Naive B cell (primary cell): ENCODE measurements at regions not wholly inside any gene's neighbourhood (a gene's known extent, or its start where the extent isn't known, plus 50 kb on each side); places are given as distances from the start of the nearest gene placed in this dataset.

Experiments
- ATAC-seq, 2 donors: fragments of 150-1000 bp; cut with Tn5 transposase; 2 replicates each; pipeline ENCODE4 v1.10.0; 2021; ENCODE audit warnings: low read depth in 2 of 2, mild to moderate bottlenecking in 2 of 2, moderate library complexity in 2 of 2
- DNase-seq: peaks from one replicate; pipeline ENCODE4 v3.0.0; 2022
- H3K27ac Mint-ChIP-seq, 6 donors: one replicate each; pipeline ENCODE4 v1.8.0; 2020 to 2022; ENCODE audit warnings: mild to moderate bottlenecking in 6 of 6, mixed read lengths in 6 of 6, moderate library complexity in 5 of 6, inconsistent platforms in 2 of 6
- H3K27me3 Mint-ChIP-seq, 3 donors: one replicate each; pipeline ENCODE4 v1.8.0; 2021 to 2022; ENCODE audit warnings: mixed read lengths in 3 of 3, mild to moderate bottlenecking in 1 of 3
- H3K36me3 Mint-ChIP-seq, 2 donors: one replicate each; pipeline ENCODE4 v1.8.0; 2020 to 2022; ENCODE audit warnings: mixed read lengths in 2 of 2, inconsistent platforms in 1 of 2, mild to moderate bottlenecking in 1 of 2
- H3K4me1 Mint-ChIP-seq, 3 donors: one replicate each; pipeline ENCODE4 v1.8.0; 2020 to 2022; ENCODE audit warnings: mixed read lengths in 3 of 3, inconsistent platforms in 1 of 3, mild to moderate bottlenecking in 1 of 3, moderate library complexity in 1 of 3
- H3K4me3 Mint-ChIP-seq, 8 donors: one replicate each; pipeline ENCODE4 v1.8.0; 2020 to 2022; ENCODE audit warnings: mild to moderate bottlenecking in 8 of 8, mixed read lengths in 8 of 8, moderate library complexity in 8 of 8, inconsistent platforms in 2 of 8
- H3K9me3 Mint-ChIP-seq, 7 donors: one replicate each; pipeline ENCODE4 v1.8.0; 2020 to 2022; ENCODE audit warnings: mixed read lengths in 7 of 7, mild to moderate bottlenecking in 5 of 7, inconsistent platforms in 2 of 7, moderate library complexity in 1 of 7

DNA sequence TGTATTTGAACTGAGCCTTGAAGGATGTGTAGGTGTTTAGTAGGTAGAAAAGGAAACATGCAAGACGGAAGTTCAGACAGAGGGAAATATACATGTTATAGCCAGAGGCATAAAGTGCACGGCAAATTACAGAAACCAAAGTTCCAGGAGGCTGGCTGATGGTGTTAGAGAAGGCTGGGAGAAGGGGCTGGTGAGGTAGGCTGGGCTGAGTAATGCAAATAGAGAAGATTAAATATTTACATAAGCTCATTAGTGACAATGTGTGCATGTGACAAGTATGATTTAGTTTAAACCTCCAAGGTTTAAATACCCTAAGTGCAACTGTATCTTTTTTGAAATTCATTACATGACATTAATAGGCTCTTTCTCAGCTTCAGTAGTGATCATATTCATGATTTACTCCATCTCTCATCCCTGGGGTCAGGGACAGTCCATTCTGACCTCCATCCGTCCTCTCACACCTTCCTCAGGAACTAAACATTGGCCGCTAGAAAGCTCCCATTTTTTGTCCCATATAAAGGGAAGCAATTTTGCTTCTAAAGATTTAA is 399.8 kb upstream of the SALL1 start:
- no peak overlapping the region for H3K4me3 Mint-ChIP-seq
- DNase-seq, result no peak
- peaks cover 0 to 7% of the 10 kb centered on the region in 2 donors for H3K36me3 Mint-ChIP-seq
- H3K4me1 Mint-ChIP-seq, result no peaks in the 10 kb centered on the region
- no peak overlapping the region for H3K27ac Mint-ChIP-seq
- no peak for ATAC-seq
- peaks cover 0 to 15% (median 2%) of the 10 kb centered on the region in 7 donors for H3K9me3 Mint-ChIP-seq
- peaks cover 0 to 7% (median 7%) of the 10 kb centered on the region in 3 donors for H3K27me3 Mint-ChIP-seq

DNA sequence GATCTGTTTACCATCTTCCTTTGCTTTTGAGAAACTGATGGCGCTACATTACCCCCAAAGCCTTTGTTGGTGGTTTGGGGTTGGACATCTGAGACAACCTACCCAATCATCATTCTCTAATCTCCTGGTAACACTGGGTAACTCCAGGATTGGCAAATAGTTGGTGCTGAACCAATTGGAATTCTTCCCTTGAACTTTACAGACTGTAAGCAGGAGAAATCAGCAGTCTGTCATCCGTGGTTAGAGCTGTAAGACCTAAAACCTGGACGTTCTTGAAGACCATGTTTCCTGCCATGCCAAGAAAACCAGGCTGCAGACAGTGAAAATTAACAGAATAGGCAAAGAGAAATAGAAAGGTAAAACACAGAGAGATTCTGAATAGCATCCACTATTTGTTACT is 398.8 kb upstream of the SALL1 start:
- DNase-seq, result no peak
- H3K27me3 Mint-ChIP-seq, result peaks cover 0 to 7% (median 7%) of the 10 kb centered on the region in 3 donors
- H3K36me3 Mint-ChIP-seq, result peaks cover 0 to 7% of the 10 kb centered on the region in 2 donors
- H3K4me3 Mint-ChIP-seq, result no peak overlapping the region
- peaks cover 0 to 15% (median 2%) of the 10 kb centered on the region in 7 donors for H3K9me3 Mint-ChIP-seq
- H3K27ac Mint-ChIP-seq, result no peak overlapping the region
- H3K4me1 Mint-ChIP-seq, result no peaks in the 10 kb centered on the region
- no peak for ATAC-seq

DNA sequence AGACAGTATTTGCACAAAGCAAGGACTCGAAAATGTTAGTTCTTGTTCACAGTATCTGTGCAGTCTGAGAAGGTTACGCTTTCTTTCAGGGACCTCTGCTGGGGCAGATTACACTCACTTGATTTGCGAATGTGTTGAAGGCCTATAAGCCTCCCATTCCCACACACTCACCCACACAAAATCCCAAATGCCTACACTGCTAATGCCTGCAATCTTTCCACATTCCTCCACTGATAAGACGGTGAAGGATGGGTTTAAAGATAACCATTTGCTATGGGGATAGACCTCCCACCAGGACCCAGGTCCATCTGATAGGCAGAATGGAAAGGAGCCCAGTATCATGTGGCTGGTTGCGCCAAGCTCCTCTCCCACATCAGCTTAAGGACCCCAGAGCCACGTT is 394.9 kb upstream of the SALL1 start:
- Mint-ChIP-seq H3K4me1 (no peaks in the 10 kb centered on the region), H3K36me3 (peaks cover 0 to 7% of the 10 kb centered on the region in 2 donors), H3K27ac (no peak overlapping the region), H3K27me3 (peaks cover 0 to 7% (median 7%) of the 10 kb centered on the region in 3 donors), H3K9me3 (peaks cover 0 to 10% (median 2%) of the 10 kb centered on the region in 7 donors), H3K4me3 (no peak overlapping the region)
- no peak for ATAC-seq
- no peak for DNase-seq

DNA sequence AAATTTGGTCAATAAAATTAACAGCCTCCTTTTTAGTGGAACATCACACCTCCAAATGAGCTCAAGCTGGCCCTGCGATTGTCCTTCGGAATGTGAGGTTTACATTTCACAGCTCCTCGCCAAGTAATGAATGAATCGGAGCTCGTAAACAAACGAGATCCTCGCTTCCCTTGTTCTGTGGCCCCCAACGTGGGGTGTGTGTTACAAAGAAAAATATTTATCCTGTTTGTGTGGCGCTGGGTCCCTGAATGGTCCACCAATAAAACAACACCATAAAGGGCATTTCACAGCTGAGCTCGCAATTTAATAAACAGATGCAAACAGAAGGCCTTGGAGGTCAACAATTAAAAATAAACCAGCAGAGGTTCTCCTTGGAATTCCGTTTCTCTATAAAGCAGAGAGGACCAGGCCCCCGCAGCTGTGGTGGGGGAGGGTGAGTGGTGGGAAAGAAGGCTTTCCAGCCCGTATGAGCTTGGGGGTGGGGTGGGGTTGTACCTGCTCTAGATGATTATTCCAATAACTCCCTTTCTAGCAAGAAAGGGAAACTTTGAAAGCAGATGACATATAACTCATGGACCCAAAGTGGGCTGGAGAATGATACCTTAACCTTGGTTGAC is 393.9 kb upstream of the SALL1 start:
- DNase-seq, result no peak
- Mint-ChIP-seq H3K4me3 (no peak overlapping the region), H3K27ac (no peak overlapping the region), H3K4me1 (no peaks in the 10 kb centered on the region), H3K36me3 (peaks cover 0 to 7% of the 10 kb centered on the region in 2 donors), H3K9me3 (peaks cover 0 to 5% (median 2%) of the 10 kb centered on the region in 7 donors), H3K27me3 (peaks cover 0 to 7% (median 7%) of the 10 kb centered on the region in 3 donors)
- no peak for ATAC-seq

DNA sequence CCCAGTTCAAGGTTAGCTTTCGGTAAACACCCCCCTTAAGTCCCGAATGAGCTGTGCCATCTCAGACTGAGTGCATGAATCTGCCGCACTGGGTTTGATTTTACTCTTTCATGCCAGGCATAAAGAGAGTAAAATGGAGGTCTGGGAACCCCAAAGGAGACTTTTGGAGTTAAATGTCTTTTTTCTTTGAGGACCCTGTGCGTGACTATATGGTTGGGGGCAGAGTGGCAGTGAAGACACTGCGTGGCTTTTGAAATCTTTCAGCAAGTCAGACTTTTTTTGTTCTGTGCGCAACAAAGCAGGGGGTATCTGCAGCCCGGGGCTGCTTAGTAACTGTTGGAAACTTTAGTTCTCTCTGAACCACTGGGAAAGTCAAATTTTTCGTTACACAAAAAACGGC is 392.9 kb upstream of the SALL1 start:
- Mint-ChIP-seq H3K27ac (no peak overlapping the region), H3K9me3 (peaks cover 0 to 5% (median 2%) of the 10 kb centered on the region in 7 donors), H3K4me1 (no peaks in the 10 kb centered on the region), H3K27me3 (peaks cover 0 to 2% (median 1%) of the 10 kb centered on the region in 3 donors), H3K4me3 (no peak overlapping the region), H3K36me3 (peaks cover 0 to 1% of the 10 kb centered on the region in 2 donors)
- DNase-seq, result no peak
- no peak for ATAC-seq

DNA sequence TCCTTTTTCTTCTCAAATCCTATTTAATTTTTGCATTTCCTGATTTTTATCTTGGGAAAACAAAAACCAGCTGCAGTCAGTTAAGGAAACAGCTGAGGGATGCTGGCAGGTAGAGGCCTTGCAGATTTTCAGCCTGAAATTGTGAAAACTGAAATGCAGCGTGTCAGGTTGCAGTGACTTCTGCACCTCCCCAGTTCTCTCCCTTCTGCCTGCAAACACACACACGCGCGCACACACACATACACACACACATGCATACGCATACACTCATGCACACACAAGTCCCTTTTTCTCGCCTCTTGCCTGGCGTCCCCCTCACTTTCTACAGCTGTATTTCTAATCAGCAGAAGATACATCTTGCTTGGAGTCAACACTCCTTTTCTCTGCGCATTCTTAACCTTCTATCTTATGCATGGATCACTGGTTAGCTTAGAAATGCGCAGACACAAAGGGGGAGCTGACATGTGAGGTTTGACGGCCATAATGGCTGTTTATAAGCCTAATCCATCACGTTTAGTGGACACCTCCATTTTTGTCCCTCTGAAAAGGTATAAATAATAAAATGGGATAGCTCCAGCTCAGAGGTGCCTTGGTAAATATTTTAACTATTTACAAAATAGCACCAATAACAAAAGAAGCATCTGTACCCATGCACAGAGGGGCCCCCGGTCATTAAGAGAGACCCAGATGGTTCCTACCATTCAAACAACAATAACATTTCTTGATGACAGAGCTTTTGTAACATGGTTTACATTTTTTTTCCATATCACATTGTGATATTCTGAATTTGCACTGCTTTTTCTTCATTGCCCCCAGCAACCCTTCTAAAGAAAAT is 392.1 kb upstream of the SALL1 start:
- Mint-ChIP-seq H3K36me3 (no peaks in the 10 kb centered on the region), H3K4me3 (no peak overlapping the region), H3K9me3 (peaks cover 0 to 5% (median 2%) of the 10 kb centered on the region in 7 donors), H3K27ac (no peak overlapping the region), H3K27me3 (no peaks in the 10 kb centered on the region), H3K4me1 (no peaks in the 10 kb centered on the region)
- no peak for DNase-seq
- no peak for ATAC-seq

DNA sequence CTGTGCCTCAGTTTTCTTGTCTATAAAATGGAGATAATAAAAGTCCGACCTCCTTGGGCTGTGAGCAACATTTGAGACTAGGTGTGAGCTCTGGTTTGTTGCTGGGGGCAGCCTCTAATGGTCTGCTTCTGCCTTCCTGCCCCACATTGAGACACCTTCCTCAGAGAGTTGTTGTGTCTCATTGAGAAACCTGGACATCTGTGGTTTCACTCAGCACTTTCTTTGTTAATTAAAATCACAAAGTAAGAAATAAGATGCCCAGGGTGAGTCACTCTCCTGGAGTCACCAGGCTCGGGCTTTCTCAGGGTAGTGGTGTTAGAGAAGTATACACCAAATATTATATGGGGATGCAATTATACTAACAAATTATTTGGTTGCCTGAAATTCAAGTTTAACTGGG is 389.2 kb upstream of the SALL1 start:
- Mint-ChIP-seq H3K9me3 (peaks cover 0 to 9% (median 0%) of the 10 kb centered on the region in 7 donors), H3K4me1 (no peaks in the 10 kb centered on the region), H3K36me3 (no peaks in the 10 kb centered on the region), H3K27ac (no peak overlapping the region), H3K4me3 (no peak overlapping the region), H3K27me3 (no peaks in the 10 kb centered on the region)
- no peak for ATAC-seq
- DNase-seq, result no peak

DNA sequence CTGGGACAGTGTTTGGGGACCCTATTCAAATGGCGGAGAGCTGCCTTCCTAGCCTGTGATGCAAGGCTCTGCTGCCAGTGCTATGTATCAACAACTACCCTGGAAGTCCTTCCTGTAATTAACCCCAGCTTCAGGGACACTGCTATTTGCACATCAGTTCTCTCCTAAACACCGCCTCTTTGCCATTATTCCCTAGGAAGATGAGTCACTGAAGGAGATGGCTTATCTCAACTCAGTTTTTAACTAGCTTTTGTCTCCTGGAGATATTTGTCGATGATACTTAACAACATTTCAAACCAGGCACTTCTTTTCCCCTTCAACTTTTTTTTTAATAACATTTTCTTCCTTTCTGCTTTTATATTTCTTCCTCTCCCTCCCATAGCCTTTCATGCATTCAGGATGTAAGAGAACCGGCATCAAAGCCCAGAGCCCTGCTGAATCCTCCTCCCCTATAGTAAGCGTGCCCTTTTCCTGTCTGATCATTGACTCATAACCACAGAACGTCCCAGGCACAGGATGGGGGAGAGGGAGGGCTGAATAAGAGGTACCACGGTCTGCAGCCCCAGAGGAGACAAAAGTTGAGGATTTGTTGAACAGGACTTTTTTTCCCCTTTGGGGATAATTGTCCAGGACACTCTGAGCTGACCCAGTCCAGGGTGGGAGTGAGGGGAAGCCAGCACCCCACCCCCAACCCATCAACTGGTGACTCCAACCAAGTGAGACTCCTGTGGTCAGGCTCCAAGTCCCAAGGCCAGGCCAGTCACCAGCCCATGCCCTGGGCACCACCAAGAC is 387.8 kb upstream of the SALL1 start:
- Mint-ChIP-seq H3K9me3 (peaks cover 0 to 9% (median 0%) of the 10 kb centered on the region in 7 donors), H3K27ac (no peak overlapping the region)
- ATAC-seq, result no peak

DNA sequence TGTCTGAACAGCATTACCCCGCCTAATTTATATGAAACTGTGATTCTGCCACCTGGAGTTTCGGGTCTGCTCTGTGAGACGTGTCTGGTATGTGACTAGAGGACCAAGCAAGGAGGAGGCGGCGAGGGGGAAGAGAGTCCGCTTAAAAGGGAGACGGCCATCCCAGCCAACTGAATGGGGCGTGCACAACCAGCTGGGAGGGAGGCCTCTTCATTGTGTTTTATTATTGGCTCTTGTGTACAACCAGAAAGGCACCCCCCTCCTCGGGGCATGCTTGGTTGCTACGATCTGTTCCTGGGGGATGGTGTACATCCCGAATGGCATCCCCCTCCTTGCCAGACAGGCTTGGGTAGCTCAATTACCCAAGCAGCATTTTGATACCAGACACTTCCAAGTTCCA is 384.5 kb upstream of the SALL1 start:
- no peak for ATAC-seq
- no peaks in the 10 kb centered on the region for H3K4me1 Mint-ChIP-seq
- no peak overlapping the region for H3K27ac Mint-ChIP-seq
- H3K27me3 Mint-ChIP-seq, result no peaks in the 10 kb centered on the region
- DNase-seq, result no peak
- no peaks in the 10 kb centered on the region for H3K36me3 Mint-ChIP-seq
- H3K4me3 Mint-ChIP-seq, result no peak overlapping the region
- peaks cover 0 to 9% (median 0%) of the 10 kb centered on the region in 7 donors for H3K9me3 Mint-ChIP-seq

More for the DNA sequence above, 387.8 kb upstream of the SALL1 start:
- Mint-ChIP-seq H3K27me3 (no peaks in the 10 kb centered on the region), H3K4me1 (no peaks in the 10 kb centered on the region), H3K36me3 (no peaks in the 10 kb centered on the region), H3K4me3 (no peak overlapping the region)
- no peak for DNase-seq

DNA sequence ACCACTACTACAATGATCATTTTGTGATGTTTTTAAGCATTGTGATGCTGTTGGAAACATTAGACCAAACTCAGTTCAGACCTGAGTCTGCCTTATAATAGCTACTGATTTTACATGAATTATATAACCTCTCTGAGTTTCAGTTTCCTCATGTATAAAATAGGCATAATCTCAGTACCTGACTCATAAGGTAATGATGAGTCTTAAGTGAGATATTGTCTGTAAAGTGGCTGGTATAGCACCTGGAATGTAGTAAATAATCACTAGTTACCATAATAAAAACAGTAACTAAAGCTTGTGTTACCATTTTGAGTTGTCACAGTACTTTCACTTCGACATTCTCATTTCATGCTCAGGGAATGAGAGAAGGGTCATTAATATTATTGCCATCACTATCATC is 381.5 kb upstream of the SALL1 start:
- H3K27me3 Mint-ChIP-seq, result no peaks in the 10 kb centered on the region
- H3K4me3 Mint-ChIP-seq, result no peak overlapping the region
- H3K36me3 Mint-ChIP-seq, result no peaks in the 10 kb centered on the region
- no peaks in the 10 kb centered on the region for H3K4me1 Mint-ChIP-seq
- no peak for DNase-seq
- H3K9me3 Mint-ChIP-seq, result peaks cover 0 to 8% (median 2%) of the 10 kb centered on the region in 7 donors
- no peak overlapping the region for H3K27ac Mint-ChIP-seq
- no peak for ATAC-seq

DNA sequence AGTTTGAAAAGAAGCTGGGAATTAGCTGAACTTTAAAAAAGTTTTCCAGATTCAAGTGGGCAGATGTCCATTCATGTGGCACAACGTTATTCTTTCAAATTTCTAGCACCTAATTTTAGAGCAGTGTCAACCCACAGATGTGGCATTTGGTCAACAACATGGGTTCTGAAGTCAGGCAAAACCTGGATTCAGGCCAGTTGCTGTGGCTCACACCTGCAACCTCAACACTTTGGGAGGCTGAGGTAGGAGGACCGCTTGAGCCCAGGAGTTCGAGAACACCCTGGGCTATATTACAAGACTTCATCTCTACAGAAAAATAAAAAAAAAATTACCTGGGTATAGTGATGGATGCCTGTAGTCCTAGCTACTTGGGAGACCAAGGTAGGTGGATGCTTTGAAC is 380.2 kb upstream of the SALL1 start:
- Mint-ChIP-seq H3K9me3 (peaks cover 0 to 10% (median 5%) of the 10 kb centered on the region in 7 donors), H3K4me3 (no peak overlapping the region), H3K27ac (no peak overlapping the region), H3K36me3 (no peaks in the 10 kb centered on the region), H3K27me3 (no peaks in the 10 kb centered on the region), H3K4me1 (no peaks in the 10 kb centered on the region)
- ATAC-seq, result no peak
- no peak for DNase-seq

DNA sequence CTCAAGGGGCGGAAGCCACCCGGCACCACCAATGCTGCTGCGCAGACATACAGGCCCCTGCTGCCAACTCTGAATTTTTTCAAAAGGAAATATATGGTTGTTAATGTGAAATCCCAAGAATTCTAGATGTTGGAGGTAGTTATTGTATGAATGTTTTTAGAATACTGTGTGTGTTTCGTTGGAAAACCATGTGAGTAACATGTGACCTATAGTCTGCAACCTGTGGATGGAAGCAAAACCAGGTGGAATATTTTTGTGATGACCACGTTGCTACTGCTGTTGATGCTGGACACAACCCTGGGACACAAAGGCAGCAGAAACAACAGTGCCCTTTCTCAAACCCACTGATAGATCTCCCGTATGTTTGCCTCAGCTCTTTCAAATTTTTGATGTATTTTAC is 376.3 kb upstream of the SALL1 start:
- DNase-seq, result no peak
- Mint-ChIP-seq H3K27ac (no peak overlapping the region), H3K27me3 (no peaks in the 10 kb centered on the region), H3K4me3 (no peak overlapping the region), H3K4me1 (no peaks in the 10 kb centered on the region), H3K36me3 (no peaks in the 10 kb centered on the region), H3K9me3 (peaks cover 2 to 20% (median 9%) of the 10 kb centered on the region in 7 donors)
- no peak for ATAC-seq

DNA sequence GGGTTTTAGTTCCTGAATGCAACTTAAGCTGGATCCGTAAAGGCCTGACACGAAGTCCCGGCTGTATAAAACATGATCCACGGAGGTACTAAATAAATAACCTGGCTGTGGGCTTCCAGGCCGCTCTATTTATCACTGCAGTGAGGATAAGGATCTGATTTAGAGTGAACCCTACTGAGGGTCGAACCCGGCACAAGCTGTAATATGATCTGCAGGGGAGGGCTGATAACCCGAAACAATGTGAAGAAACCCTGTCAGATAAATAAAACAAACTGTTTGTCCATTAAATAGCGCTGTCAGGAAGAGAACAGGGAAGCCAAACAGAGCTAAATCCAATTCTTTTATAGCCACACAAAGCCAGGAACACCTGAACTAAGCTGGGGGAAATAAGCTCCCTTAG is 375.6 kb upstream of the SALL1 start:
- DNase-seq, result no peak
- no peak for ATAC-seq
- H3K27me3 Mint-ChIP-seq, result no peaks in the 10 kb centered on the region
- no peaks in the 10 kb centered on the region for H3K4me1 Mint-ChIP-seq
- H3K9me3 Mint-ChIP-seq, result peaks cover 8 to 25% (median 11%) of the 10 kb centered on the region in 7 donors
- no peak overlapping the region for H3K4me3 Mint-ChIP-seq
- H3K27ac Mint-ChIP-seq, result peak overlapping the region in 1 of 6 donors; percentile 8
- H3K36me3 Mint-ChIP-seq, result no peaks in the 10 kb centered on the region
